HG03342 (cell line): ENCODE measurements at regions not wholly inside any gene's neighbourhood (a gene's known extent, or its start where the extent isn't known, plus 50 kb on each side); places are given as distances from the start of the nearest gene placed in this dataset.
"Not testable (repeated sequence)": the region's sequence is repeated elsewhere in the genome, so short reads cannot be mapped to it uniquely, and the experiment has no call there.

Source experiments
- ATAC-seq: cut with Tn5 transposase; IDR thresholded peaks from one replicate; pipeline ENCODE4 v1.9.1; 2021; ENCODE audit warnings: mild to moderate bottlenecking, moderate library complexity; ENCODE audit not compliant: unreplicated experiment

DNA sequence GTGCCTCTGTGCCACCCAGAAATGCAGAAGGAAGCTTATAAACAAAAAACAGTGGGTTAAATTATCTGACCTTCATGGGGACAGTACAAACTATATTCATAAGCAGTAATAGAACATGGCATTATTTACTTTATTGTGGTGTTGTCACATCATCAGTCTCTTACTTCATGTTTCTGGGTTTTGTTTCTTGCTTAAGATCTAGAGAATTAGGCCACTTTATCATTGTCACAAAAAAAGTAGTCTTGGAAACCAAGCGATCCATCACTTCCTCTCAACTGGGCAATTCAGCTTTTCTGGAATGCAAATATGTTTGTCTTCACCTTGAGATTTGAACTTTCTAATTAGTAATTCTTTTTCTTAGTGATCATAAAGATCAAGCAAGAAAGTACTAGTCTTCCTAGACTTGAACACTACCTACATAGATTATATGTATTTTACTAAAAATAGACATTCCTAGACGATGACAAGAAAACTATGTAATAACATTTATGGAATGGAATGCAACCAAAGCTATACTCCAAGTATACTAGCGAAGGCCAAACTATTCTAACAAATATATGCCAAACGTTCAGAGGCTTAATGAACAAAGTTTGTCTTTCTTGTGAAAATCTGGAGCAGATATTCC lies 363.4 kb downstream of the DAD1 start:
- ATAC-seq = no peak

DNA sequence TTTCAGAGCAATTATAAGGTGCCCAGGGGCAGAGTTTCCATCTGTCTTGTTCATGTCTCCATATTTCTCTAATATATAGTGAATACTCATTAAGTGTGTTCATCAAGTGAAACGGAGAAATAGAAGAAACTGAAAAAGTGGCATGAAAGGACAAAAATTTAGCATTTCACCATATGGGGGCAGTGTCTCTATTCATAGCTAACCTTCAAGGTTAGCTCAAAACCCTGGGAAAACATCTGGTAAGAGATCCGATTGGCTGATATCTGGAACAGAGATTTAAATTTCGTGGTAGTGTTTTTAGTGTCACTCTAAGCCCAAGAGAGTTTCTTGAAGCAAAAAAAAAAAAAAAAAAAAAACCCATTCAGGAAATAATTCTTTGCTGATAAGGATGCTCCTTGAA lies 367.5 kb downstream of the DAD1 start:
- ATAC-seq = no peak

DNA sequence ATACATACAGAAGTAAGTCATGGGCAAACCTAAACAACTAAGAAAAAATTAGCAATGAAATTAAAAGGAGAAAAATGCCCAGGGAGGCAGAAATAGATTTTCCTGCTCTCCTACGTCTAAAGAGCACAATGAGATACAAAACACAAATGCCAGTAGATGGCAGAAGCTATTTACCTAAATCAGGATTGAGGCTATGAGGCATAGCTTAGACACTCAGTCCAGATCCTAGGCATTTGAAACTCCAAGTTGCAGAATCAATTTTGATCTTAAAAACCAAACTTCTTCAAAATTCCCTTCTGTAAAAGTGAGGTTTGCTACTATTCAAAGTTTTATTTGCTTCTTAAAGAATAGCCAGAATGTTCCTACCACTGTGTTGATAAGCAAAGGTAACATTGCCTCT lies 368.6 kb downstream of the DAD1 start:
- no peak for ATAC-seq

DNA sequence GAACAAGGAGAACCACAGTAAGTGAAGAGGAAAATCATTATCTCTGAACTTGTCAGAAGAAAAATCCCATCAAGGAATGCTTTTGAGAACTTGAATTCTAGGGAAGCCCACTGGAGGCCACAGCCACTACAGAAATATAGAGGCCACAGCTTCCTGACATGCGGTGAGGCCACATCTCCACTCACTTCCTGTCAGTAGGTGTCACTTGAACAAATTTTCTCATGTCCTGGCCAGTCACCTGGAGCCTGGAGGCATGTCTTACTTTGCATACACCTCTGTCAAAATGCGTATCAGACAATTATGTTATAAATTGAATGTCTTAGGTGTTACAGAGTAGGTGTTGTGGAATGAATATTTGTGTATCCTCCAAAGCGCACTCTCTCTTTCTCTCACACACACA lies 370.3 kb downstream of the DAD1 start:
- ATAC-seq = no peak

DNA sequence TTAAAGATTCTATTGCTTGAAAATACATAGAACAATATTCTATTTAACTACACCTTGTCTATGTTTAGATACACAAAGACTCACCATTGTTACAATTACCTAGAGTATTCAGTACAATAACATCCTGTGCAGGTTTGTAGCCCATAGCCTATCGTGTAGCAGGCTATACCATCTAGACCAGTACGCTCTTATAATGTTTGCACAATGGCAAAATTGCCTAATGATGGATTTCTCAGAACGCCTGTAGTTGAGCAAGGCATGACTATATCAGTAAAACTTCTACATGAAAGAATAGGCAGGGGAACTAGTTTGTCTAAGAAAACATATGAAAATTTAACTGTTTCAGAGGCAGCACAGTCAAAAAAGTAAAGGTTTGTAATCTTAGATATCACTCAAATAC lies 375.9 kb downstream of the DAD1 start:
- no peak for ATAC-seq

DNA sequence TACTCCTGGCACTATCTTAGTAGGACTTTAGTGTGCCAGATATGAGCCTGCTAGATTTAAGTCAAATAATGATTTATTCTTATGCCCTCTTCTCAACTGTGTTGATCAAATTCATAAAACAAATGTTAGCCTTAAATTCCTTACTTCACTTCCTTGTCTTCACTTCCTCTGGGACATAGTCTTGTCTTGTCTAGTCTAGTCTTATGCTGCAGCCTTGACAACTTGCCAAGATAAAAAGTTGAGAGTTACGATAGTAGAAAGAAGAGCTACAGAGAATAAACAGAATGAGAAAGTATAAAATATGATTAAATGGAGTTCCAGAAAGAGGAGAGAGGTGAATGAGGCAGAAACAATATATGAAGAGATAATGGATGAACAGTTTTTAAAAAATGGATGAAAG lies 378.1 kb downstream of the DAD1 start:
- no peak for ATAC-seq

DNA sequence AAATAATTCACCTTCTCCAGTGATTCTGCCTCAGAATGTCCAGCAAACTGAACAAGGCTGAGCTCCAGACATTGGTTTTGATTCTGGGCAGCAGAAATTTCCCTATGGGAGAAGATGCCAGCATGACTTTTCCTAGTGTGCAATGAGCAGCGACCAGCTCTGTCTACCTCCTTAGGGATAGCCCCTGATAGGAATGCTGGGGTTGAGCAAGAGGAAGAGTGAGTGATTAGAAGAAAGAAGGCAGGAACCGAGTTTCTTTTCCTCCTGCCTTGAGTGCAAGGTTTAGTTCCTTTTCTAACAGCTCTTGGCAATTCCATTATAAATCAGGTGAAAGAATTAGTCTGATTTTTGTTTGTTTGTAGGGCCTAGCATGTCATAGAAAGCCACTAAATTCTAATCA lies 379.0 kb downstream of the DAD1 start:
- ATAC-seq = no peak

DNA sequence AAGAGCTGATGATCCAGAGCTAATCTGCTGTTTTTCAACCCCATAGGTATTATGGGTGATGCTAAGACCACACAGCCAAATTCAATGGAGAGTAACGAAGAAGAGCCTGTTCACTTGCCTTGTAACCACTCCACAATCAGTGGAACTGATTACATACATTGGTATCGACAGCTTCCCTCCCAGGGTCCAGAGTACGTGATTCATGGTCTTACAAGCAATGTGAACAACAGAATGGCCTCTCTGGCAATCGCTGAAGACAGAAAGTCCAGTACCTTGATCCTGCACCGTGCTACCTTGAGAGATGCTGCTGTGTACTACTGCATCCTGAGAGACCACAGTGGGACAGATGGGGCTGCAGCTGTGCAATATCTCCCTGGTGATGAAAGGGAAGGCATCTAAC lies 386.0 kb downstream of the DAD1 start:
- ATAC-seq = no peak

DNA sequence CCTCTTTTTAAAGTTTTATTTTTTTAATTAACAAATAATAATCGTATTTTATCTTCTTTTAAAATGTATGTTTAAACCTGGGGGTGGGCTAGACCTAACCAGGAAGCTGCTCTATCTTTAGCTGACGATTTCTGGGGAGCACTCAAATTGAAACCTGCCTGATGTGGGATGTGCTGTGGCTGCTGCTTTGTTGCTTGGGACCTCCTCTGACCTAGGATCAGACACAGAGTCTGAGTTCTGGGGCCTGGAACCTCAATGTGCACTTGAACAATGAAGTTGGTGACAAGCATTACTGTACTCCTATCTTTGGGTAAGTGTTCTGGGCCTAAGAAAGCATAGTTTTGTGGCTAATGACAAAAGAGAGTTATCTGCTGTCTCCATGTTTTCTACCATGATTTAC lies 386.7 kb downstream of the DAD1 start:
- ATAC-seq = no peak

DNA sequence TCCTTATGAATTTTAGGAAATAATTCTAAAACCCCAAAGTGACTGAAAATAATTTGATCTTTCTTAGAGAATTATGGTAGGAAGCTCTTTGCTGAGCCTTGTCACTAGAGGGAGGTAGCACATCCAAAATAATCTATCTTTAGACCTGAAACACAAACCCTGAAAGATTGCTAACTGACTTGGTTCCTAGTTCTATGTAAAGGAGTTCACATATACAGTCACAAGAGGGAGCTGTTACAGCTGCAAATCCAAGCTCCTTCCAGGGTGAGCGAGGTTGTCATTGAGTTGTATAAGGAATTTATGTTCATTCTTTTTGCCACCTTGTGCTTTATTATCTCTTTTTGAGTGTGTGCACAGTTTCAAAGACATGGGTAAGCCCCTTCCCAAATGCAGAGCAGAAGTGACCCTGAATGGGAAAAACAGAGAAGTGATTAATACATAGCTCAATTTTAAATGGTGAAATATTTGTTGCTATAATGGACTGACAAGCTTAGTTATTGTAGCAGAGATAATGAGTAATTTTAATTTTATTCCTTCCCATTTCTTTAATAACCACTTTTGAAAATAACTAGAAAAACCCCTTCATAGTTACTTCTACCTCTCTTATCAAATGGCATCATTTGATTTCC lies 387.9 kb downstream of the DAD1 start:
- no peak for ATAC-seq

DNA sequence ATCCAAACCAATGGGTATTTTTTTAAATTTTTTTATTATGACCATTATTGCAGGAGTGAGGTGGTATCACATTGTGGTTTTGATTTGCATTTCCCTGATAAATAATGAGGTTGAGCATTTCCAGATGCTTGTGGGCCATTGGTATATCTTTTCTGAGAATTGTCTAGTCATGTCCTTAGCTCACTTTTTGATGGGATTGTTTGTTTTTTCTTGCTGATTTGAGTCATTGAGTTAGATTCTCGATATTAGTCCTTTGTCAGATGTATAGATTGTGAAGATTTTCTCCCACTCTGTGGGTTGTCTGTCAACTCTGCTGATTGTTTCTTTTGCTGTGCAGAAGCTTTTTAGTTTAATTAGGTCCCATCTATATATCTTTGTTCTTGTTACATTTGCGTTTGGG lies 388.9 kb downstream of the DAD1 start:
- ATAC-seq = not testable (repeated sequence)

DNA sequence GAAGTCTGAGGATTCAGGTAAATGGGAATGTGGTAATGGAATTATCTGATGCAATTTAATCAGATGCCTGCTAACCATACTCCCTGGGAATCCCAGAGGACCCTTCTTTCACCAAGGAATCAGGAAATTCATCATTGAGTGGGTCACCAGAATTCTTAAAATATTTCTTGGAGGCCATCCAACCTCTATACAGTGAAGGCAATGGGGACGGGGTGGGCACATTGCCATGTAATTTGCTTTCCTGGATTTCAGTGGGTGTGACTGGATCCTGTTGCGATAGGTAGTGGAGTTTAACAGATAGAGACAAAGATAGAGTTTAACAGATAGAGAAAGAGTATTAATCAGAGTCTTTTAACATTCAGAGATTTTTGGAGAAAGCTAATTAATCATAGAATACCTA lies 394.4 kb downstream of the DAD1 start:
- ATAC-seq = no peak

DNA sequence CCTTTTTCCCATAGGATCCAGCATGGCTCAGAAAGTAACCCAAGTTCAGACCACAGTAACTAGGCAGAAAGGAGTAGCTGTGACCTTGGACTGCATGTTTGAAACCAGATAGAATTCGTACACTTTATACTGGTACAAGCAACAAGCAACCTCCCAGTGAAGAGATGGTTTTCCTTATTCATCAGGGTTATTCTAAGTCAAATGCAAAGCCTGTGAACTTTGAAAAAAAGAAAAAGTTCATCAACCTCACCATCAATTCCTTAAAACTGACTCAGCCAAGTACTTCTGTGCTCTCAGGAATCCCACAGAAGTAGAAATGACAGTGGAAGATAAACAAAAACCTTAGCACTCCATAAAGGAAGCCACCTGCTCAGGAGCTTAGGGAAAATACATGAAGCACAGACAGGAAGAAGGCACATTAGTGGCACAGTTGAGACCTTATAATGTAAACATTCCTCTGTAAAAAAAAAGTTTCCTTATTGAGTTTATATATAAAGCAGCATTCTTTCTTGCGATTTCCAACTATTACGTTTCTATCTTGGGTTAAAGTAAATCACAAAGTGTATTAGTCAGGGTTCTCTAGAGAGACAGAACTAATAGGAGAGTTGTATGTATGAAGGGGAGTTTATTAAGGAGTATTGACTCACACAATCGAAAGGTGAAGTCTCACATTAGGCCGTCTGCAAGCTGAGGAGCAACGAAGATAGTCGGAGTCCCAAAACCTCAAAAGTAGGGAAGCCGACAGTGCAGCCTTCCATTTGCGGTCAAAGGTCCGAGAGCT lies 398.4 kb downstream of the DAD1 start:
- ATAC-seq = no peak

DNA sequence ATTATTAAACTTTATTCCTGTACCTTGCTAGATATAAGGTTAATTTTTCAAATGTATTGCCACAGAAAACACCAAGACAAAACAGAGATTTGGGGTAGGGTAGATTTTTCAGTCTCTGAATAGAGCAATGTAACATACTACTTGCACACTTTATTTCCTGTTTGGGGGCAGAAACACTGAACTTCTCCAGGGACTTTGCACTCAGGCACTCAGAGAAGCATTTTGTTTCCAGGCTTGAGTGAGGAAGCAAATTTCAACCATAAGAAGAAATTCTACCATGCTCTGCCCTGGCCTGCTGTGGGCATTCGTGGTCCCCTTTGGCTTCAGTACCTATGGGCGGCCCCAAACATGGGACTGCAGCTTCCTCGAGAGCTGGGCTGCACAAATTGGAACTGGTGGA lies 399.1 kb downstream of the DAD1 start:
- no peak for ATAC-seq

DNA sequence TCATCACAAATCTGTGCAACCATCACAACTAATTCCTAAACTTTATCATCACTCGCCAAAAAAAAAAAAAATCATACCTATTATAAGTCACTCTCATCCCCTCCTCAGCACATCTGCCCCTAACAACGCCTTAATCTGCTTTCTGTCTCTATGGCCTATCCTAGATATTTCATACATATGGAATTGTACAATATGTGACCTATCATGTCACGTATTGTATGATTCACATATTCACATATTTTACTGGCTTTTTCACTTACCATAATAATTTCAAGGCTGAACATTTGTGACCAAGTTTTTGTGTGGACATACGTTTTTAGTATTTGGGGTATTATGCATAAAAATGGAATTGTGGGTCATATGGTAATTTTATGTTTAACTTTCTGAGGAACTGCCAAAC lies 400.7 kb downstream of the DAD1 start:
- no peak for ATAC-seq

DNA sequence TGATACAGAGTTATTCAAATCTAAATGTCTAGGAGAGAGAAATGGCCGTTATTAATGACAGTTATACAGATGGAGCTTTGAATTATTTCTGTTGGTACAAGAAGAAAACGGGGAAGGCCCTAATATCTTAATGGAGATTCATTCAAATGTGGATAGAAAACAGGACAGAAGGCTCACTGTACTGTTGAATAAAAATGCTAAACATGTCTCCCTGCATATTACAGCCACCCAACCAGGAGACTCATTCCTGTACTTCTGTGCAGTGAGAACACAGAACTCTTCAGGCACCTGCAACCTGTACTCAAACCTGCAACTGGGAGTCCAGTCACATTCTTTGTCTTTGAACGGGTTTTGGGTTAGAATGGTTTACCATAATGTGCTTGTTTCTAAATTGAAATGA lies 403.2 kb downstream of the DAD1 start:
- no peak for ATAC-seq

DNA sequence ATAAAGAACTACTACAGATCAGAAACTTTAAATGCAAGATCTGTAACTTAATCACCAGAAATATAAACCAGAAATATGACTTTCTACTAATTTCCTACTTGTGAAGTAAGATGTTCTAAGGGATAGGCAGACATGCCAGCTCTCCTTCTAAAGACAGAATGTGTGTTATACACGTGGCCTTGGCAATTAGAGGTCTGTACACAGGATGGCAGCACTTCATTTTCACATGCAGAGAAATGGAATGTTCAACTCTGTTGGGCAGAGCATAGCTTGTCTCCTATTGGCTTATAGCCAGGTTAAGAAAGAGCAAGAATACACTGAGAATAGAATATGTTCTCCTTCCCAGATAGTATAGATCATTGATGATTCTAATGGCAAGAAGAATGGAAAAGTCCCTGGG lies 403.8 kb downstream of the DAD1 start:
- no peak for ATAC-seq

DNA sequence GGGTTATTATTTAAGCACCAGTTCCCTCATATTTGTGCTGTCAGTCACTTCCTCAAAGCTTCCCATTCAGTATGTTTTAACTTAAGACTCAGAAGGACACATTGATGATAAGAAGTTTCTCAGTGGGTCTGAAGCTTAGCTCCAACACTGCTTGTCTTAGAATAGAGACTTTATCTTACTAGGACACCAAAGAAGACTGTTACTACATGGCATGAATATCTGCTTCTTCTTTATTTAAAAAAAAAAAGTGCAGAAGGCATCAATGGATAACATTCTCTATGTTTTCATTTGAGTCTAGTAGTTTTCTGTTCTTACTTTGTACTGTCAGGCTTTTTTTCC lies 404.2 kb downstream of the DAD1 start:
- ATAC-seq = no peak

DNA sequence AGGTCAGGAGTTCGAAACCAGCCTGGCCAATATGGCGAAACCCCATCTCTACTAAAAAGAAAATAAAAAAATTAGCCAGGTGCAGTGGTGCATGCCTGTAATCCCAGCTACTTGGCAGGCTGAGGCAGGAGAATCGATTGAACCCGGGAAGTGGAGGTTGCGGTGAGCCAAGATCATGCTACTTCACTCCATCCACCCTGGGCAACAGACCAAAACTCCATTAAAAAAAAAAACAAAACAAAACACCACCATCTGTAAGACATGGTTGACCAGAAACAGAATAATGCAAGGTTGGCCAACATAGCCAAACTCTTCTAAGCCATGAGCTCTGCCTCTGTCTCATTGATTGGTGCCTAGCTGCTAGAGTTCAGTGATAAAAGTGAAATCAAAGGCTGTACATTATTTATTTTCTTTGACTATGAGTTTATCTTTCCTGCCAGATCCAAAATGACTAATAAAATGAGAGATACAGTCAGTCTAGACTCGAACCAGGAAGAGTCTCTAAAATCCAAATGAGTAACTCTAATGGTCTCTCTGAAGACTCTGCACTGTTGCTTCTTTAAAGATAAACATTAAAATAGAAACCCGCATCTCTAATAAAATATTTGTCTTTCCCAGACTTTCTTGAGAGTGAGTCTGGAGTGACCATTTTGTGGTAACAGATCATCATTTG lies 404.7 kb downstream of the DAD1 start:
- no peak for ATAC-seq

DNA sequence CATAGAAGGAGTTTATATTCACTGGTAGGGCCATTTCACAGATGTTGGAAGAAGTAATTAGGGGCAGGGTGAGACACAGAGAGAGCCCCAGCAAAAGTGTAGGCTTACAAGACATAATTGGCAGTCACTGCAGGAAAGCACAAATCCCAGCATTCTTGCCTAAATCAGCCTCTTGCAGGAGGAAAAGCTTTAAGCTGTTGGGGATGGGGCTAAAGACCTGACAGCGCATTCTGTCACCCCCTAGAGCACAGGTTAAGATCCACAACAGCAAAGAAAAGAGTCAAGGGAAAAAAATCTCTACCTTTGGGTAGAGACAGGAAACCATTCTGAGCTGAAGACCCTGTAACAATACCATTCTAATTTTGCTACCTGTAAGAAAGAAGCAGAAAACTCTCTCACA lies 409.0 kb downstream of the DAD1 start:
- no peak for ATAC-seq

DNA sequence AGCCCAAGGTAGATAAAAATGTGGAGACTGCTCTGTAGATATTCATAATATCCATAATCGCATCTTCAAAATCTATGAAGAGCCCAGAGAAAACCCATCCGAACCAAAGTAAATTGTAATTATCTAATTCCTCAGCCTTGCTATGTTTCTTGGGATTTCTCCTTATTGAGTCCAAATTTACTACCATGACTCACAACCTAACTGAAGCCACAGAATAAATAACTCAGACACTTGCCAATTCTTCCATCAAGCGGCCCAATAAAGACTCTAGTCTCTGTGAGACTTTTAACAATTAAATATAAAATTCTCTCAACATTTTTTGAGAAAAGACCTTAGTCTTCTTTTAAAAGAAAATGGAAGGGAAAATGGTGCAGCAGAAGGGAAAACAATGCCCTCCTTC lies 409.8 kb downstream of the DAD1 start:
- ATAC-seq = no peak

DNA sequence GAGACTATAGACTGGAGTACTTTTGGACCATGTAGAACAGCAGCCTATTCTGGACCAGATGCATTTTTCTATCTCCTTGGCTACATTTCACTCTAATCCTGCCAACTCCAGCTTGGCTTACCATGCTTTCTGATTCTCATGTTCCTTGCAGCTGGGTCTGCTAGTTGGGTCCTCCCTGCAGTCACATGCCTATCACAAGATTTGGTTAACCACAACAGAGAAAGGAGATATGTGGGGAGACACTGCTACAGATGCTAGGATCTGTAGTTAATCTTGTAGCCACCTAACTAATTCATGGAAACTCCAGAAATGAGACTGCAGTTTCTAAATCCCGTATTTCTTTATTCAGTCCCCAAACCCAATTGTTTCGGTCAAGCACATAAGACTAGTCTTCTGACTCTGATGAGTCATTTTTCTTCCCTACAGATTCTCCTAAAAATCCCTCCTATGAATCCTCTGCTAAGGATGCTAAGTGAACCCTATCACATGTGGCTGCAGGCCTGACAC lies 410.6 kb downstream of the DAD1 start:
- ATAC-seq = no peak
